Sigmoid colon (tissue), 6 donors: ENCODE measurements at regions not wholly inside any gene's neighbourhood (a gene's known extent, or its start where the extent isn't known, plus 50 kb on each side); places are given as distances from the start of the nearest gene placed in this dataset.

Experiments used
- DNase-seq: peaks from one replicate; pipeline ENCODE4 v3.0.0-alpha.2; 2019
- H3K27ac ChIP-seq, 4 donors: fragments of 200-600 bp; sonication (generic); one replicate each; pipeline ENCODE4 v1.5.1; 2016 to 2019; ENCODE audit warnings: mild to moderate bottlenecking in 1 of 4
- H3K27me3 ChIP-seq, 3 donors: fragments of 200-600 bp; sonication (generic); one replicate each; pipeline ENCODE4 v1.5.1; 2019; ENCODE audit warnings: mild to moderate bottlenecking in 1 of 3
- H3K36me3 ChIP-seq, 4 donors: fragments of 200-600 bp; sonication (generic); one replicate each; pipeline ENCODE4 v1.5.1; 2016 to 2019
- H3K4me1 ChIP-seq, 4 donors: fragments of 200-600 bp; sonication (generic); one replicate each; pipeline ENCODE4 v1.5.1; 2017 to 2019
- H3K4me3 ChIP-seq, 4 donors: fragments of 200-600 bp; sonication (generic); one replicate each; pipeline ENCODE4 v1.5.1; 2017 to 2019; ENCODE audit warnings: mild to moderate bottlenecking in 2 of 4, moderate library complexity in 1 of 4
- H3K9me3 ChIP-seq, 4 donors: fragments of 200-600 bp in 3 of 4; sonication (generic) in 3 of 4; one replicate each; pipeline versions ENCODE4 v1.5.1 to v1.6.1; 2013 to 2019
- EP300 ChIP-seq, 4 donors: sonication (generic); formaldehyde crosslinking; IDR thresholded peaks; one replicate each; pipeline ENCODE4 v1.6.1; 2017; ENCODE audit warnings: antibody characterized with exemption in 4 of 4
- POLR2A ChIP-seq, 2 donors: fragments of 450-650 bp; IDR thresholded peaks; one replicate each; pipeline ENCODE4 v1.6.1; 2016; ENCODE audit warnings: antibody characterized with exemption in 2 of 2, mild to moderate bottlenecking in 2 of 2, moderate library complexity in 2 of 2
- POLR2AphosphoS5 ChIP-seq, 4 donors: sonication (generic); formaldehyde crosslinking; IDR thresholded peaks; one replicate each; pipeline ENCODE4 v1.6.1; 2017; ENCODE audit warnings: antibody characterized with exemption in 4 of 4
- WGBS, 2 donors: extraction: QIAGEN DNeasy Blood & Tissue Kit; methylation state at CpG; one replicate each; pipeline ENCODE4 v1.1.7; 2013; 5-methylcytosine and 5-hydroxymethylcytosine counted together
- intact Hi-C: fragments of 100-400 bp; cut with DNase I; formaldehyde crosslinking; loops from one replicate; pipeline ENCODE4 v1.15.1; 2023
- TF ChIP-seq, protein P1 (sequence below), 4 experiments: fragments of 450-650 bp in 3 of 4; fragments of 200-600 bp in 1 of 4; IDR thresholded peaks; one replicate each; pipeline ENCODE4 v1.5.1; 2016 to 2019; ENCODE audit warnings: antibody characterized with exemption in 4 of 4, mild to moderate bottlenecking in 3 of 4, moderate library complexity in 2 of 4
- donor health status: healthy with polysubstance abuse.
- donor health status: healthy.

DNA sequence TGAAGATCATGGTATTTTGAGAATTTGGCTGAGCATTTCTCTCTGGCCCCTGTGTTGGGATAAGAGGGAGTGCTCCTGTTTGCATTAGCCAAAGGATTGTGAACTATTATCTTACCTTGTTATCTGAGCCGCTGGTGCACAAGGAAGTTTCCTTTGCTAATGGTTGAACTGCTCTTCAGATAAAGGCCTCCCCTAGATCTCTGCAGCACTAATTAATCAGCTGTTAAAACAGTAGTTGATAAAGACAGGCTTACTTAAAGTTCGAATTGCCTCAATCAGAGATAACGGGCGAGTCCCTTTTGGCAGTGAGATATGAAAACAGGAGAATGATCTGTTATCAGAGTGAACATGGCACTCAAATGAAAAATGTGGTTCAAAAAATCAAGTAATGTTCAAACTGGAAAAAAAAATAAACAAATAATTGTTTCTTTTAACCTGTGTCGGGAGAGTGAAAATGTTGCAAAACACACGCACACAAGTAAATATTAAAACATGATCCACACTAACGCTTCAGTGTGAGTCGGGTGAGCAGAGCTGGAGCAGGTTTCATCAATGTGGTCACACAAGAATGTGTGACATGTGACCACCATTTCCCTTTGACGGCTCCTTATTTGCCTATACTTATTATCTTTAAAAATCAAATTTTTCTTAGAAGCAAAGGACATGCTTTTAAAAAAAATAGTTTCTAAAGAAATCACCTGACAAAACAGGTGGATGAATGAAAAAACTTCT is 469.1 kb downstream of the SOX2 start:
- Histone ChIP-seq H3K27ac (no peak overlapping the region), H3K27me3 (no peaks in the 10 kb centered on the region), H3K4me3 (no peak overlapping the region), H3K36me3 (no peaks in the 10 kb centered on the region), H3K9me3 (no peaks in the 10 kb centered on the region), H3K4me1 (no peaks in the 10 kb centered on the region)
- 34 to 61% methylated on average over 9 of the region's 9 CpGs for WGBS, 2 donors
- TF ChIP-seq, protein P1, sequence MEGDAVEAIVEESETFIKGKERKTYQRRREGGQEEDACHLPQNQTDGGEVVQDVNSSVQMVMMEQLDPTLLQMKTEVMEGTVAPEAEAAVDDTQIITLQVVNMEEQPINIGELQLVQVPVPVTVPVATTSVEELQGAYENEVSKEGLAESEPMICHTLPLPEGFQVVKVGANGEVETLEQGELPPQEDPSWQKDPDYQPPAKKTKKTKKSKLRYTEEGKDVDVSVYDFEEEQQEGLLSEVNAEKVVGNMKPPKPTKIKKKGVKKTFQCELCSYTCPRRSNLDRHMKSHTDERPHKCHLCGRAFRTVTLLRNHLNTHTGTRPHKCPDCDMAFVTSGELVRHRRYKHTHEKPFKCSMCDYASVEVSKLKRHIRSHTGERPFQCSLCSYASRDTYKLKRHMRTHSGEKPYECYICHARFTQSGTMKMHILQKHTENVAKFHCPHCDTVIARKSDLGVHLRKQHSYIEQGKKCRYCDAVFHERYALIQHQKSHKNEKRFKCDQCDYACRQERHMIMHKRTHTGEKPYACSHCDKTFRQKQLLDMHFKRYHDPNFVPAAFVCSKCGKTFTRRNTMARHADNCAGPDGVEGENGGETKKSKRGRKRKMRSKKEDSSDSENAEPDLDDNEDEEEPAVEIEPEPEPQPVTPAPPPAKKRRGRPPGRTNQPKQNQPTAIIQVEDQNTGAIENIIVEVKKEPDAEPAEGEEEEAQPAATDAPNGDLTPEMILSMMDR (IDR thresholded peaks at IDR 0.05): no peak
- no peak for TF ChIP-seq EP300 (IDR thresholded peaks at IDR 0.05)
- no peak for TF ChIP-seq POLR2AphosphoS5 (IDR thresholded peaks at IDR 0.05)
- TF ChIP-seq POLR2A (IDR thresholded peaks at IDR 0.05): no peak
- DNase-seq: no peak
- intact Hi-C loops: no loop called here

DNA sequence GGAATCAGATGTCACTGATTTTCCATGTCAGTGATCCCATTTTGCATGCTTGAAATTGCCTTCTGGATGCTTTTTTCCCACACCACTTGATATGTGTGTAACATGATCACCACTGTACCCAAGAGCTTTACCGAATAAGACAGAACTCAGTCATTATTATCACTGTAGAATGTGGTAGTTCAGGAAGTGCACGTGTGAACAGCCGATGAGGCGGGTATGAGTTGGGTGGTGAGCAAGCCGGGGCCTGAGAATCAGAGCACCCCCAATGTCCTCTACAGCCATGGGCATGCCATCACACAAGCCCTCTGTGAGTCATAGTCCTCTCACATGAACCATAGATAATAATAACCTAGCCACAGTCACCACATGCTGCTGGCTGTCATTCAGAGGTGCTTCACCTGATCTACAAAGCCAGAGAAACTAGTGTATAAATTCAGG is 470.8 kb downstream of the SOX2 start:
- DNase-seq: no peak
- H3K9me3 ChIP-seq: no peaks in the 10 kb centered on the region
- H3K27me3 ChIP-seq: no peaks in the 10 kb centered on the region
- no peak overlapping the region for H3K27ac ChIP-seq
- WGBS, 2 donors: 90 to 93% methylated on average over 5 of the region's 5 CpGs
- no peaks in the 10 kb centered on the region for H3K36me3 ChIP-seq
- intact Hi-C loops: no loop called here
- no peaks in the 10 kb centered on the region for H3K4me1 ChIP-seq
- no peak overlapping the region for H3K4me3 ChIP-seq
- TF ChIP-seq POLR2A (IDR thresholded peaks at IDR 0.05): no peak
- TF ChIP-seq POLR2AphosphoS5 (IDR thresholded peaks at IDR 0.05): no peak
- TF ChIP-seq, protein P1 (IDR thresholded peaks at IDR 0.05): no peak
- no peak for TF ChIP-seq EP300 (IDR thresholded peaks at IDR 0.05)

- no peaks in the 10 kb centered on the region for H3K4me1 ChIP-seq
- no peaks in the 10 kb centered on the region for H3K27me3 ChIP-seq
- H3K36me3 ChIP-seq: no peaks in the 10 kb centered on the region
- peaks cover 0 to 2% (median 0%) of the 10 kb centered on the region in 4 donors for H3K9me3 ChIP-seq
- H3K4me3 ChIP-seq: no peak overlapping the region
- DNase-seq: no peak
- H3K27ac ChIP-seq: no peak overlapping the region
- intact Hi-C loops: no loop called here
- TF ChIP-seq, protein P1 (IDR thresholded peaks at IDR 0.05): no peak
- TF ChIP-seq EP300 (IDR thresholded peaks at IDR 0.05) (no peak), POLR2AphosphoS5 (IDR thresholded peaks at IDR 0.05) (no peak), POLR2A (IDR thresholded peaks at IDR 0.05) (no peak)
- 51 to 69% methylated on average over 6 of the region's 6 CpGs for WGBS, 2 donors
Observed at GRCh38 chr3:182183716-182184430, 472.1 kb downstream of the SOX2 start.

DNA sequence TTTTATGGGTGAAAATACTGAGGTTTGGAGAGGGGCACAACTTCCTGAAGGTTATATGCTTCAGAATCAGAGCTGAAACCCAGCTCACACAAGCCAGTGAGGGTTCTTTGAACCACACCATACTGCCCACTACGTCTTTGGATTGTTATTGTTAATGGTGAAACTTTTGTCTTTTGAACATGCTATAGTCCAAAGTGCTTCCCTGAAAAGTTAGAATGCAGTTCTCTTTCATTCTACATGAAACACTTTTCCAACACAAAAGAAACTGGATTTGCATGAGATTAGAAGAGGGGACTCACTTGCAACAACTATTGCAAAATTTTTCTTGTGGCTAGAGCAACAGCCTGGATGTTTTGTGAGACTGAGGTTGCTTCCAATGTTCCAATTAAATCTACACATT is 473.6 kb downstream of the SOX2 start:
- Histone ChIP-seq H3K9me3 (peaks cover 0 to 2% (median 0%) of the 10 kb centered on the region in 4 donors), H3K27me3 (no peaks in the 10 kb centered on the region), H3K36me3 (no peaks in the 10 kb centered on the region), H3K27ac (no peak overlapping the region), H3K4me1 (no peaks in the 10 kb centered on the region), H3K4me3 (no peak overlapping the region)
- intact Hi-C loops: no loop called here
- DNase-seq: no peak
- WGBS, 2 donors: 63 to 67% methylated on average over 1 of the region's 1 CpG
- TF ChIP-seq, protein P1 (IDR thresholded peaks at IDR 0.05): no peak
- TF ChIP-seq POLR2AphosphoS5 (IDR thresholded peaks at IDR 0.05) (no peak), POLR2A (IDR thresholded peaks at IDR 0.05) (no peak), EP300 (IDR thresholded peaks at IDR 0.05) (no peak)
